ENCODE measurements at regions not wholly inside any gene's neighbourhood (a gene's known extent, or its start where the extent isn't known, plus 50 kb on each side); places are given as distances from the start of the nearest gene placed in this dataset.
A peak's percentile ranks its signal among the peaks of the same experiment; 100 is the strongest.

- DNase-seq (ENCODE audit: low read depth) = no peak
- H3K4me3 ChIP-seq (ENCODE audit: low read depth, low read length) = no peak overlapping the region
- no peak for TF ChIP-seq CTCF (conservative IDR thresholded peaks at IDR 0.05; ENCODE audit: low read depth, low read length)
These were observed 126.4 kb downstream of the TBXT start for GRCh38 chr6:166041277-166041676.

- no peak overlapping the region for H3K4me3 ChIP-seq (ENCODE audit: low read depth, low read length)
- DNase-seq (ENCODE audit: low read depth) = no peak
- no peak for TF ChIP-seq CTCF (conservative IDR thresholded peaks at IDR 0.05; ENCODE audit: low read depth, low read length)
These were observed 127.4 kb downstream of the TBXT start for GRCh38 chr6:166040292-166040691.

GRCh38 chr6:166036316-166037095, 131.1 kb downstream of the TBXT start:
- H3K4me3 ChIP-seq (ENCODE audit: low read depth, low read length) = no peak overlapping the region
- no peak for DNase-seq (ENCODE audit: low read depth)
- no peak for TF ChIP-seq CTCF (conservative IDR thresholded peaks at IDR 0.05; ENCODE audit: low read depth, low read length)

GRCh38 chr6:166032366-166033200, 135.1 kb downstream of the TBXT start:
- TF ChIP-seq CTCF (conservative IDR thresholded peaks at IDR 0.05; ENCODE audit: low read depth, low read length) = peak; percentile 36
- H3K4me3 ChIP-seq (ENCODE audit: low read depth, low read length) = no peak overlapping the region
- DNase-seq (ENCODE audit: low read depth) = peak; percentile 96

GRCh38 chr6:166031275-166031674, 136.4 kb downstream of the TBXT start:
- no peak for TF ChIP-seq CTCF (conservative IDR thresholded peaks at IDR 0.05; ENCODE audit: low read depth, low read length)
- no peak for DNase-seq (ENCODE audit: low read depth)
- H3K4me3 ChIP-seq (ENCODE audit: low read depth, low read length) = no peak overlapping the region

GRCh38 chr6:166029506-166029905, 138.1 kb downstream of the TBXT start:
- TF ChIP-seq CTCF (conservative IDR thresholded peaks at IDR 0.05; ENCODE audit: low read depth, low read length) = no peak
- DNase-seq (ENCODE audit: low read depth) = peak; percentile 55

More at GRCh38 chr6:166029506-166029905, 138.1 kb downstream of the TBXT start:
- no peak overlapping the region for H3K4me3 ChIP-seq (ENCODE audit: low read depth, low read length)
